ENCODE measurements at regions not wholly inside any gene's neighbourhood (a gene's known extent, or its start where the extent isn't known, plus 50 kb on each side); places are given as distances from the start of the nearest gene placed in this dataset.

DNA sequence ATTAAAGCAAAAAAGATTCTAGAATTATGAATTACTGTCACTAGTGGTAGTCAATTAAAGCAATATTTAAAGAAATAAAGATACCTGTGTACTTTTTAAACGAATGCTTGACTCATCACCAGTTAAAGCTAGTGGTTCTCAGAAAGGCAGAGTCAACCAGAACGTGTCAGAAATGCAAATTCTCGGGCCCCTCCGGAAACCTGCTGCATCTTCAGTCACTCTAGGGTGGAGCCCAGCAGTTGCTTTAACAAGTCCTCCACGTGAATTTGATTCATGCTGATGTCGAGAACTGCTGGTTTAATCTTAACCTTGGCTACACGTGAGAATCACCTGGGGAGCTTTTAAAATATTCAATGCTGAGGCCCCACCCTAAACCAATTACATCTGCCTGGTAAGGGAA lies 169.8 kb upstream of the SDK2 start:
- no peak overlapping the region for H3K4me3 ChIP-seq
- no peaks in the 10 kb centered on the region for H3K4me1 ChIP-seq
- H3K36me3 ChIP-seq = no peaks in the 10 kb centered on the region
- H3K9me3 ChIP-seq (replicated peaks) = no peaks in the 10 kb centered on the region; the same call in 1 of the 2 replicates
- H3K27ac ChIP-seq = no peak overlapping the region
- no peak for DNase-seq
- H3K27me3 ChIP-seq = peaks cover 13% of the 10 kb centered on the region

GRCh38 chr17:73815474-73815873 lies 171.2 kb upstream of the SDK2 start:
- H3K9me3 ChIP-seq (replicated peaks) = no peaks in the 10 kb centered on the region; the same call in 1 of the 2 replicates
- no peaks in the 10 kb centered on the region for H3K36me3 ChIP-seq
- H3K27ac ChIP-seq = no peak overlapping the region
- no peaks in the 10 kb centered on the region for H3K4me1 ChIP-seq
- no peak for DNase-seq
- H3K27me3 ChIP-seq = peaks cover 15% of the 10 kb centered on the region
- no peak overlapping the region for H3K4me3 ChIP-seq

DNA sequence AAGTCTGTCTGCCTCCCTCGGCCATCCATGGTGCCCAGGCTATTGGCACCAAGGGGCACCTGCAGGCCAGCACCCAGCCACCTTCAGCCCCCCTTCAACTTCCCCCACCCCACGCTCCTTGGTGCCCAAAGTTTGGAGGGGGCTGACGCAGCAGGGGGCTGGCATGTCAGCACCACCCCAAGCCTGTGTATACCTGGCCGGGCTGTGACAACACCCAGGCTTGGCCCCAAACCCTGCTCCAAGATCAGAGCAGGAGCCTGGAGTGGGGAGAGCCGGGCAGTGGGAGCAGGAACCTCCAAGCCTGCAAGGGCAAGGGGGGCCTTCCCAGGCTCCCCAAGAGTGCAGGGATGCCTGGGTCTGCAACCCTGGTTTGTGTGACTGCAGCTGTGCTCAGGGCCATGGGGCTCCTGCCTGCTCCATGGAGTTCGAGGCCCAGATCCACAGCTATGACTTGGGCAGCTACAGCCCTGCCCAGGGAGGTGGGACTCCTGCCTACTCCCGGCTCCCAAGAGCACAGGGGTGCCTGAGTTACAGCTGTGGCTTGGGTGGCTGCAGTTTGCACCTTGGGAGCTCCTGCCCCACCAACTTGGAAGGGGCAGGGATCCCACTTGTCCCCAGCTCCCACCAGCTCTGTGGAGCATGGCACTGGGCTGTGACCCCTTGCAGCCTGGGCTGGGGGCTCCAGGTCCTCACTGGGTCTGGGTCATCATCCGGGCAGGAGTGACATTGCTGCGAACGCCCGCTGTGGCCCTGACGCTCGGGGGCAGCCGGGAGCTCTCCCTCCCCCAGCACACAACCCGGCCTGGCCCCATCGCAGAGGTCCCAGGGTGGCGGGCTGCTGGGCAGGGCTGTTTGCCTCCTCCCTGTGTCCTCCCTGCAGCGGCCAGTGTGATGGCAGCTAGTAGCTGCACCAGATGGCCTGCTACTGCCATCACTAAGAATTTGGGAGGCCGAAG lies 175.5 kb upstream of the SDK2 start:
- no peaks in the 10 kb centered on the region for H3K36me3 ChIP-seq
- no peak overlapping the region for H3K27ac ChIP-seq
- no peak for DNase-seq
- no peak overlapping the region for H3K4me3 ChIP-seq
- no peaks in the 10 kb centered on the region for H3K9me3 ChIP-seq (replicated peaks)
- no peaks in the 10 kb centered on the region for H3K4me1 ChIP-seq
- peaks cover 28% of the 10 kb centered on the region for H3K27me3 ChIP-seq

- Histone ChIP-seq H3K27me3 (peaks cover 31% of the 10 kb centered on the region), H3K9me3 (replicated peaks) (no peaks in the 10 kb centered on the region), H3K4me1 (no peaks in the 10 kb centered on the region), H3K36me3 (no peaks in the 10 kb centered on the region), H3K4me3 (no peak overlapping the region), H3K27ac (no peak overlapping the region)
- DNase-seq = peak in 1 of 2 experiments; percentile 31
These were observed 176.6 kb upstream of the SDK2 start for GRCh38 chr17:73820686-73821448.

DNA sequence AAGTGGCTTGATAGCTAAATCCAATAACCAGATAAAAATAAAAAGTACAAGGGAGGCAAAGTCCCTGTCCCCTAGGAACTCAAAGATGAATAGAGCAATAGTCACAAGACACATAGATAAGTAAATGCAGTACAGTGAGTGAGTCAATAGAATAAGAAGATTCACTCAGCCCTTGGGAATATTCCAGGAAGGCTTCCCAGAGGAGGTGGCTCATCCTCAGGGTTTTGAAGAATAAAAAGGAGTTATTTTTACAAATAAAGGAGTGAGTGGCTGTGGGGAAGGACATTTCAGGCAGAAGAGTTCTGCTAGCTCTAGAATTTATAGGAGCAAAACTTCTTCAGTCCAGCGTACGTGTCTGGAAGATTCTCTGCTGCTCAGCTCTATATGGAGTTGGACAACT lies 177.4 kb upstream of the SDK2 start:
- DNase-seq = no peak
- Histone ChIP-seq H3K4me1 (no peaks in the 10 kb centered on the region), H3K36me3 (no peaks in the 10 kb centered on the region), H3K4me3 (no peak overlapping the region), H3K9me3 (replicated peaks) (no peaks in the 10 kb centered on the region), H3K27me3 (peaks cover 35% of the 10 kb centered on the region), H3K27ac (no peak overlapping the region)

- Histone ChIP-seq H3K4me1 (no peaks in the 10 kb centered on the region), H3K4me3 (no peak overlapping the region), H3K9me3 (replicated peaks) (no peaks in the 10 kb centered on the region), H3K36me3 (no peaks in the 10 kb centered on the region), H3K27ac (no peak overlapping the region), H3K27me3 (peaks cover 42% of the 10 kb centered on the region)
- no peak for DNase-seq
These were observed 178.1 kb upstream of the SDK2 start for GRCh38 chr17:73822371-73822770.

GRCh38 chr17:73823684-73824083 lies 179.4 kb upstream of the SDK2 start:
- DNase-seq = no peak
- Histone ChIP-seq H3K9me3 (replicated peaks) (no peaks in the 10 kb centered on the region), H3K27ac (no peak overlapping the region), H3K4me1 (no peaks in the 10 kb centered on the region), H3K4me3 (no peak overlapping the region), H3K27me3 (peaks cover 50% of the 10 kb centered on the region), H3K36me3 (no peaks in the 10 kb centered on the region)

GRCh38 chr17:73824321-73824720 lies 180.1 kb upstream of the SDK2 start:
- Histone ChIP-seq H3K36me3 (no peaks in the 10 kb centered on the region), H3K27me3 (peaks cover 50% of the 10 kb centered on the region), H3K9me3 (replicated peaks) (no peaks in the 10 kb centered on the region), H3K4me3 (no peak overlapping the region), H3K27ac (no peak overlapping the region), H3K4me1 (no peaks in the 10 kb centered on the region)
- no peak for DNase-seq

GRCh38 chr17:73826181-73826871 lies 182.1 kb upstream of the SDK2 start:
- no peak overlapping the region for H3K4me3 ChIP-seq
- peaks cover 42% of the 10 kb centered on the region for H3K27me3 ChIP-seq
- no peaks in the 10 kb centered on the region for H3K4me1 ChIP-seq
- H3K9me3 ChIP-seq (replicated peaks) = no peaks in the 10 kb centered on the region
- no peaks in the 10 kb centered on the region for H3K36me3 ChIP-seq
- DNase-seq = no peak
- no peak overlapping the region for H3K27ac ChIP-seq

- no peaks in the 10 kb centered on the region for H3K36me3 ChIP-seq
- DNase-seq = no peak
These were observed 182.6 kb upstream of the SDK2 start for GRCh38 chr17:73826872-73827228.

GRCh38 chr17:73827627-73828291 lies 183.5 kb upstream of the SDK2 start:
- no peak overlapping the region for H3K4me3 ChIP-seq
- H3K4me1 ChIP-seq = no peaks in the 10 kb centered on the region
- H3K9me3 ChIP-seq (replicated peaks) = no peaks in the 10 kb centered on the region
- DNase-seq = no peak
- H3K27ac ChIP-seq = no peak overlapping the region
- H3K27me3 ChIP-seq = peaks cover 35% of the 10 kb centered on the region
- no peaks in the 10 kb centered on the region for H3K36me3 ChIP-seq

More at GRCh38 chr17:73826872-73827228, 182.6 kb upstream of the SDK2 start:
- no peaks in the 10 kb centered on the region for H3K9me3 ChIP-seq (replicated peaks)
- H3K27ac ChIP-seq = no peak overlapping the region
- no peak overlapping the region for H3K4me3 ChIP-seq
- peaks cover 37% of the 10 kb centered on the region for H3K27me3 ChIP-seq
- H3K4me1 ChIP-seq = no peaks in the 10 kb centered on the region

DNA sequence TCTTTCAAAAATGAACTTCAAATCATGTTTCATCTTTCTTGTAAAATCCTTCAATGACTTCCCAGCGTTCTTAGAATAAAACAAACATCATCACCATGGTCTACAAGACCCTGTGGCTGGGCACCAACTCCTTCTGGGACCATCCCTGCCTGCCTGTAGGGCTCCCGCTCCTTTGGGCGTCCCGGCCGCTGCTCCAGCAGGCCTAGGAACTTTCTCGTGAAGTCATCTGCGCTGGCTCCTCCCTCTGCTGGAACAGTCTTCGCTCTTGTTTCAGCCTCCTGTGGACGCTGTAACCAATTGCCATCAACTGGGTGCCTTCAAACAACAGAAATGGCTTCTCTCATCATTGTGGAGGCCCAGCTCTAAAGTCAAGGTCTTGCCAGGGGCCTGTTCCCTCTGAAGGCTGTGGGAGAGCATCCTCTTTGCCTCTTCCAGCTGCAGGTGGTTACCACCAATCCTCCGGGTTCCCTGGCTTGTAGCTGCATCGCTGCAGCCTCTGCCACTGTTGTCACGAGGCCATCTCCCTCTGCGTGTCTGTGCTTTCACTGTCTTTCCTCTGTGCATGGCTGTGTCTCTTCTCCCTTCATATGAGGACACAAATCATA lies 185.5 kb upstream of the SDK2 start:
- Histone ChIP-seq H3K36me3 (no peaks in the 10 kb centered on the region), H3K4me3 (no peak overlapping the region), H3K9me3 (replicated peaks) (no peaks in the 10 kb centered on the region), H3K27me3 (peaks cover 24% of the 10 kb centered on the region), H3K27ac (no peak overlapping the region), H3K4me1 (no peaks in the 10 kb centered on the region)
- no peak for DNase-seq

DNA sequence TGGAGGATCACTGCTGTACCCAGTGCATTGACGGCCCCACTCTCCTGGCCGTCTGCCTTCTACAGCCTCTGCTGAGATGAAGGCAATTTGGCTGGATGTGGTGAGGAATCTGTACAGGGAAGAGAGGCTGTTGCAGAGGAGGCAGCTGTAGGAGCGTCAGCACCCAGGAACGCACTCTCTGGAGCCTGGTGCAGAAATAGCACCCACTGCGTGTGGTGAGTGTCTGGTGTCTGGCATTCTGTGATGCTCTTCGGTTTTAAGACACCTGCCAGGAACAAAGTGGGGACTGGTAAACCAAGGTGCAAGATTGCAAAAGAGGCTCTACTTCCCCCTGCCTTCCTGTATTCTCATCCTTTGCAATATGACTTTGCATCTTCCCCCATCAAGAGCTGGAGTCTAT lies 187.5 kb upstream of the SDK2 start:
- no peak overlapping the region for H3K27ac ChIP-seq
- peaks cover 14% of the 10 kb centered on the region for H3K27me3 ChIP-seq
- no peaks in the 10 kb centered on the region for H3K36me3 ChIP-seq
- H3K4me1 ChIP-seq = no peaks in the 10 kb centered on the region
- H3K9me3 ChIP-seq (replicated peaks) = no peaks in the 10 kb centered on the region
- no peak overlapping the region for H3K4me3 ChIP-seq
- DNase-seq = no peak

Measured in SJCRH30 (cell line).